Sigmoid colon (tissue), 3 donors: ENCODE measurements at regions not wholly inside any gene's neighbourhood (a gene's known extent, or its start where the extent isn't known, plus 50 kb on each side); places are given as distances from the start of the nearest gene placed in this dataset.

Source experiments
- small RNA-seq, 3 donors: library from RNA; depleted of rRNA; stranded (forward); fragments of <200 nt; gene quantifications; one replicate each; pipeline ENCODE3, GENCODE V24; 2016

Small RNAs in the stretch of these regions (small RNA-seq; reads per million reads assigned to genes)
- 0 reads per million in 3 donors for gene RF00019
